HEK293 (cell line): ENCODE measurements at regions not wholly inside any gene's neighbourhood (a gene's known extent, or its start where the extent isn't known, plus 50 kb on each side); places are given as distances from the start of the nearest gene placed in this dataset.

Experiments used
- CTCF ChIA-PET: fragments of 350-600 bp; formaldehyde crosslinking; extraction: SDS; loops from one replicate; lab custom pipeline; 2021; ENCODE audit warnings: antibody characterized with exemption; lab: Yijun Ruan, JAX
- POLR2A ChIA-PET: fragments of 300-600 bp; formaldehyde crosslinking; extraction: SDS; loops from one replicate; lab custom pipeline; 2020; ENCODE audit warnings: antibody characterized with exemption, inconsistent platforms; lab: Yijun Ruan, JAX
- H3K27ac ChIP-seq: fragments of 200-500 bp; sonication (Bioruptor generic); 2 replicates; pipeline ENCODE4 v1.5.1; 2014; ENCODE audit warnings: low read depth, low read length, control low read depth, inconsistent platforms; ENCODE audit errors: extremely low read depth
- H3K36me3 ChIP-seq, 2 experiments: fragments of 200-500 bp in 1 of 2; sonication (Bioruptor generic) in 1 of 2; 1 replicate in 1 of 2; 2 replicates in 1 of 2; pipeline ENCODE4 v1.5.1; 2014 to 2017; ENCODE audit warnings: inconsistent platforms in 2 of 2, low read length in 2 of 2; ENCODE audit not compliant: control insufficient read depth in 2 of 2, insufficient read depth in 1 of 2
- H3K4me1 ChIP-seq: fragments of 200-500 bp; sonication (Bioruptor generic); 2 replicates; pipeline ENCODE4 v1.5.1; 2014; ENCODE audit warnings: mild to moderate bottlenecking, low read length, inconsistent platforms; ENCODE audit not compliant: control insufficient read depth, insufficient read depth
- H3K4me3 ChIP-seq: 2 replicates; pipeline ENCODE4 v1.5.1; 2011; ENCODE audit warnings: low read depth, mild to moderate bottlenecking, control low read depth, low read length, moderate library complexity
- H3K9me3 ChIP-seq: fragments of 200-500 bp; sonication (Bioruptor generic); 2 replicates; pipeline ENCODE4 v1.5.1; 2014; ENCODE audit warnings: low read depth, low read length, inconsistent platforms; ENCODE audit not compliant: control insufficient read depth, insufficient read depth
- AEBP2 ChIP-seq: fragments of 450-650 bp; formaldehyde crosslinking; IDR thresholded peaks from 2 replicates; pipeline ENCODE4 v1.5.1; 2016; ENCODE audit warnings: missing biosample characterization, missing genetic modification characterization, borderline replicate concordance
- GLIS1 ChIP-seq: fragments of 450-650 bp; formaldehyde crosslinking; IDR thresholded peaks from 2 replicates; pipeline ENCODE4 v1.5.1; 2016; ENCODE audit warnings: missing biosample characterization, missing genetic modification characterization
- REST ChIP-seq: fragments of 450-650 bp; formaldehyde crosslinking; IDR thresholded peaks from 2 replicates; pipeline ENCODE4 v1.5.1; 2016; ENCODE audit warnings: missing biosample characterization, missing genetic modification characterization
- ZBTB10 ChIP-seq: fragments of 450-650 bp; formaldehyde crosslinking; IDR thresholded peaks from 2 replicates; pipeline ENCODE4 v1.5.1; 2016; ENCODE audit warnings: missing biosample characterization, missing genetic modification characterization
- ZNF112 ChIP-seq: fragments of 450-650 bp; formaldehyde crosslinking; IDR thresholded peaks from 2 replicates; pipeline ENCODE4 v1.5.0; 2017; ENCODE audit warnings: missing biosample characterization, missing genetic modification characterization
- ZNF211 ChIP-seq: fragments of 450-650 bp; formaldehyde crosslinking; IDR thresholded peaks from 2 replicates; pipeline ENCODE4 v1.5.1; 2016; ENCODE audit warnings: low read depth, missing biosample characterization, missing genetic modification characterization
- ZNF473 ChIP-seq: fragments of 450-650 bp; formaldehyde crosslinking; IDR thresholded peaks from 2 replicates; pipeline ENCODE4 v1.5.1; 2017; ENCODE audit warnings: missing biosample characterization, missing genetic modification characterization
- ZNF513 ChIP-seq: fragments of 450-650 bp; IDR thresholded peaks from 2 replicates; pipeline ENCODE4 v1.5.1; 2018; ENCODE audit warnings: missing biosample characterization, missing genetic modification characterization
- ZNF560 ChIP-seq: fragments of 450-650 bp; formaldehyde crosslinking; IDR thresholded peaks from 2 replicates; pipeline ENCODE4 v1.5.1; 2017; ENCODE audit warnings: missing biosample characterization, missing genetic modification characterization, borderline replicate concordance

GRCh38 chr19:31179471-31179852, 169.8 kb downstream of the TSHZ3 start (continued):
- TF ChIP-seq ZNF211 (tag by site-specific recombination): no peak
- no peak for TF ChIP-seq ZBTB10 (tag by site-specific recombination)
- TF ChIP-seq AEBP2 (tag by site-specific recombination): no peak

- POLR2A ChIA-PET: no interaction called here
Observed at GRCh38 chr19:31178833-31179470, 170.3 kb downstream of the TSHZ3 start.

GRCh38 chr19:31177246-31177645, 172.0 kb downstream of the TSHZ3 start:
- Histone ChIP-seq H3K4me3 (no peak overlapping the region), H3K27ac (no peak overlapping the region), H3K9me3 (no peaks in the 10 kb centered on the region; the same call in 1 of the 2 replicates), H3K4me1 (no peaks in the 10 kb centered on the region), H3K36me3 (no peaks in the 10 kb centered on the region)
- peak; percentile 24 for TF ChIP-seq GLIS1 (tag by site-specific recombination)
- TF ChIP-seq ZNF112 (tag by site-specific recombination): no peak
- TF ChIP-seq ZNF560 (tag by site-specific recombination): no peak
- ChIA-PET CTCF (interaction anchor here (0.6 to 1.1 kb wide), 3 partner anchors 9 to 377 kb away, joined by 3 to 5 read pairs (median 3); no protein-coding TSS in a partner anchor), POLR2A (no interaction called here)

More at GRCh38 chr19:31178833-31179470, 170.3 kb downstream of the TSHZ3 start:
- no peaks in the 10 kb centered on the region for H3K36me3 ChIP-seq
- no peak overlapping the region for H3K27ac ChIP-seq
- TF ChIP-seq ZNF513 (tag by site-specific recombination) (peak; percentile 80), ZNF473 (tag by site-specific recombination) (no peak), REST (tag by site-specific recombination) (peak; percentile 85)
- H3K4me3 ChIP-seq: no peak overlapping the region
- no peaks in the 10 kb centered on the region; the same call in 1 of the 2 replicates for H3K9me3 ChIP-seq
- CTCF ChIA-PET: interaction anchor here (1.0 to 1.1 kb wide), 2 partner anchors 177 to 509 kb away, joined by 3 to 4 read pairs; no protein-coding TSS in a partner anchor
- no peaks in the 10 kb centered on the region for H3K4me1 ChIP-seq
